GM20000 (cell line): ENCODE measurements at regions not wholly inside any gene's neighbourhood (a gene's known extent, or its start where the extent isn't known, plus 50 kb on each side); places are given as distances from the start of the nearest gene placed in this dataset.

Source experiments
- DNase-seq: peaks from one replicate; pipeline ENCODE4 v3.0.0; 2012; ENCODE audit warnings: low spot score
- CTCF ChIP-seq: IDR thresholded peaks from 2 replicates; pipeline ENCODE4 v1.5.1; 2012; ENCODE audit warnings: mild to moderate bottlenecking, control low read depth; ENCODE audit errors: extremely low read depth, missing control alignments

- DNase-seq, result no peak
- no peak for TF ChIP-seq CTCF
Observed at GRCh38 chr4:15130441-15130840, 128.2 kb downstream of the CPEB2 start.

- DNase-seq, result no peak
- no peak for TF ChIP-seq CTCF
Observed at GRCh38 chr4:15131551-15131950, 129.3 kb downstream of the CPEB2 start.

- no peak for DNase-seq
- no peak for TF ChIP-seq CTCF
Observed at GRCh38 chr4:15132739-15133138, 130.5 kb downstream of the CPEB2 start.

GRCh38 chr4:15139599-15139998, 137.3 kb downstream of the CPEB2 start:
- no peak for TF ChIP-seq CTCF
- no peak for DNase-seq

- TF ChIP-seq CTCF, result no peak
- no peak for DNase-seq
Observed at GRCh38 chr4:15142201-15142600, 139.9 kb downstream of the CPEB2 start.

GRCh38 chr4:15143551-15143950, 141.3 kb downstream of the CPEB2 start:
- no peak for DNase-seq
- no peak for TF ChIP-seq CTCF

GRCh38 chr4:15144249-15144966, 142.1 kb downstream of the CPEB2 start:
- TF ChIP-seq CTCF, result no peak
- no peak for DNase-seq
